ENCODE measurements at regions not wholly inside any gene's neighbourhood (a gene's known extent, or its start where the extent isn't known, plus 50 kb on each side); places are given as distances from the start of the nearest gene placed in this dataset.

DNA sequence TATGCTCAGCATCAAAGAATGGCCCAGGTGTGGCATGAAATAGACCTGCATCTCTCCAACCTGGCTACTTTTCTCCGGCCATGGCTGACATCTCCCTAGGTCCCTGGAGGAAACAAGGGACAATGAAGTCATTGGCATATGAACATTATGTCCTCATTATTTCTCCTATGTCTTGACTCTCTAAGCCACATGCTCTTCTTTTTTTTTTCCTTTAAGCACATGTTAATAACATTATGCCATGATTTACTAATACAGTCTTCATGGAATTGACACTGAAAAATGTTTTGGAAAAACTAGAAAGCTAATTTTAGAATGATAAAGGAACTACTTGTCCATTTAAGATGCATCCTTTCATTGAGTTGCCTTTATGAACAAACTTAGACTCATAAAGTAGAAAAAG lies 628.9 kb downstream of the TNS3 start:
- no peak overlapping the region for H3K23ac ChIP-seq (ENCODE audit: low read length in 2 of 2)
- no peak overlapping the region for H2BK15ac ChIP-seq (ENCODE audit: low read depth, poor library complexity, severe bottlenecking)
- no peak overlapping the region for H3K9ac ChIP-seq (ENCODE audit: low read length)
- H3K9me3 ChIP-seq (ENCODE audit: control insufficient read depth, low read length), result peaks cover 3% of the 10 kb centered on the region
- H4K8ac ChIP-seq (ENCODE audit: low read length), result no peak overlapping the region
- H2BK5ac ChIP-seq (ENCODE audit: low read depth, low read length, poor library complexity, severe bottlenecking), result no peak overlapping the region
- WGBS, result 95% methylated on average over 1 of the region's 1 CpG
- no peak overlapping the region for H3K14ac ChIP-seq (ENCODE audit: low read length in 2 of 2)
- H3K18ac ChIP-seq (ENCODE audit: low read depth in 1 of 2, low read length in 2 of 2), result no peak overlapping the region
- no peak for DNase-seq
- H3K27me3 ChIP-seq (ENCODE audit: control insufficient read depth in 1 of 2, insufficient read depth in 1 of 2, low read length in 2 of 2), result peaks cover 0 to 28% of the 10 kb centered on the region in 2 experiments
- no peaks in the 10 kb centered on the region for H3K36me3 ChIP-seq (ENCODE audit: control insufficient read depth in 1 of 2, insufficient read depth in 2 of 2, low read depth in 1 of 2, low read length in 2 of 2)
- H2AFZ ChIP-seq (ENCODE audit: low read depth, low read length), result no peak overlapping the region
- H2BK120ac ChIP-seq (ENCODE audit: low read depth, low read length), result no peak overlapping the region
- H3K4ac ChIP-seq (ENCODE audit: low read depth in 1 of 2, low read length in 2 of 2), result no peak overlapping the region
- H3K27ac ChIP-seq (ENCODE audit: low read length, poor library complexity, severe bottlenecking), result no peak overlapping the region
- no peak overlapping the region for H3K4me3 ChIP-seq (ENCODE audit: insufficient read depth in 1 of 2, low read depth in 1 of 2, low read length in 2 of 2)
- H3K4me2 ChIP-seq (ENCODE audit: low read length, poor library complexity, severe bottlenecking), result no peak overlapping the region
- peak overlapping the region in 1 of 2 experiments; percentile 71 for H2BK12ac ChIP-seq (ENCODE audit: low read length in 2 of 2)
- no peaks in the 10 kb centered on the region for H3K79me1 ChIP-seq (replicated peaks; ENCODE audit: low read length, poor library complexity, severe bottlenecking)
- no peak overlapping the region for H2AK5ac ChIP-seq (ENCODE audit: low read length, severe bottlenecking)
- no peaks in the 10 kb centered on the region for H3K4me1 ChIP-seq (ENCODE audit: control insufficient read depth, insufficient read depth, low read depth, low read length)
- no peak overlapping the region for H4K91ac ChIP-seq (ENCODE audit: low read length)

DNA sequence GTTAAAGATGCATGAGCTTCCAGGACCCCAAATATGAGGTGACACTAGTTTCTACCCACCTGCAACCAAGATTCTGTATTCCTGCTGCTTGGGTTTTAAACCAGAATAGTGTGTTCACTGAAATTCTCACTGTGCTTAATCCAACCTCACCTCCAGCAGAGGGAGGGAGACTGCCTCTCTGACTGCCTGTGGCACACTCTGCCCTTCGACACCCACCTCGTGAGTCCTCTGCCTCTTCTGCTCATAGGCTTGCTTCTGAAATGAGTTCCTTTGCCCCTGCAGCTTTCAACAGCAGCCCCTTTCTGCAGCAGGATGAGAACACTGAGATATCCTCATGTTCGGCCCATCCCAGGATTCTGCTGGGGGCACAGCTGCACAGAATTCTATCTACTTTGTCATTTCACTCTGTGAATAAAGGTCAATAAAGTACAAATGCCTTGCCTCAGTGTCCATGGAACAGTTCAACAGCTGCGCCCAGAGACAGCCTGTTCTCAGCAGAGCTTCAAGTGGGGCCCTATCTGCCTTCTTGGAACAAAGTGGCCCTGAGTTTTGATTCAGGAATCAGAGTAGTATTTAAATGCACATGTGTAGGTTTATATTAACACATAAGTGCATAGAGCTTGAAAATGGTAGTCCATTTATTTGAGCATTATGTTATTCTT lies 632.5 kb downstream of the TNS3 start:
- Histone ChIP-seq H2AFZ (ENCODE audit: low read depth, low read length) (no peak overlapping the region), H4K8ac (ENCODE audit: low read length) (no peak overlapping the region), H2BK15ac (ENCODE audit: low read depth, poor library complexity, severe bottlenecking) (no peak overlapping the region), H3K27ac (ENCODE audit: low read length, poor library complexity, severe bottlenecking) (no peak overlapping the region), H2BK5ac (ENCODE audit: low read depth, low read length, poor library complexity, severe bottlenecking) (no peak overlapping the region), H3K9ac (ENCODE audit: low read length) (no peak overlapping the region), H3K9me3 (ENCODE audit: control insufficient read depth, low read length) (no peaks in the 10 kb centered on the region), H3K36me3 (ENCODE audit: control insufficient read depth in 1 of 2, insufficient read depth in 2 of 2, low read depth in 1 of 2, low read length in 2 of 2) (no peaks in the 10 kb centered on the region), H2AK5ac (ENCODE audit: low read length, severe bottlenecking) (no peak overlapping the region), H3K27me3 (ENCODE audit: control insufficient read depth in 1 of 2, insufficient read depth in 1 of 2, low read length in 2 of 2) (peaks cover 0 to 45% of the 10 kb centered on the region in 2 experiments), H4K91ac (ENCODE audit: low read length) (no peak overlapping the region), H3K4me3 (ENCODE audit: insufficient read depth in 1 of 2, low read depth in 1 of 2, low read length in 2 of 2) (no peak overlapping the region), H3K18ac (ENCODE audit: low read depth in 1 of 2, low read length in 2 of 2) (peak overlapping the region in 1 of 2 experiments; percentile 55), H2BK120ac (ENCODE audit: low read depth, low read length) (no peak overlapping the region), H3K4me2 (ENCODE audit: low read length, poor library complexity, severe bottlenecking) (no peak overlapping the region), H3K4me1 (ENCODE audit: control insufficient read depth, insufficient read depth, low read depth, low read length) (no peaks in the 10 kb centered on the region), H3K79me1 (replicated peaks; ENCODE audit: low read length, poor library complexity, severe bottlenecking) (no peaks in the 10 kb centered on the region), H3K4ac (ENCODE audit: low read depth in 1 of 2, low read length in 2 of 2) (no peak overlapping the region), H3K14ac (ENCODE audit: low read length in 2 of 2) (no peak overlapping the region), H2BK12ac (ENCODE audit: low read length in 2 of 2) (peak overlapping the region in 1 of 2 experiments; percentile 47), H3K23ac (ENCODE audit: low read length in 2 of 2) (no peak overlapping the region)
- DNase-seq, result no peak
- WGBS, result 76% methylated on average over 4 of the region's 4 CpGs

GRCh38 chr7:46948716-46949115 lies 633.2 kb downstream of the TNS3 start:
- Histone ChIP-seq H3K4me3 (ENCODE audit: insufficient read depth in 1 of 2, low read depth in 1 of 2, low read length in 2 of 2) (no peak overlapping the region), H3K23ac (ENCODE audit: low read length in 2 of 2) (no peak overlapping the region), H3K27ac (ENCODE audit: low read length, poor library complexity, severe bottlenecking) (no peak overlapping the region), H3K27me3 (ENCODE audit: control insufficient read depth in 1 of 2, insufficient read depth in 1 of 2, low read length in 2 of 2) (peaks cover 0 to 48% of the 10 kb centered on the region in 2 experiments), H3K9ac (ENCODE audit: low read length) (no peak overlapping the region), H3K79me1 (replicated peaks; ENCODE audit: low read length, poor library complexity, severe bottlenecking) (no peaks in the 10 kb centered on the region), H3K4me2 (ENCODE audit: low read length, poor library complexity, severe bottlenecking) (no peak overlapping the region), H3K14ac (ENCODE audit: low read length in 2 of 2) (no peak overlapping the region), H2BK5ac (ENCODE audit: low read depth, low read length, poor library complexity, severe bottlenecking) (no peak overlapping the region), H2BK15ac (ENCODE audit: low read depth, poor library complexity, severe bottlenecking) (no peak overlapping the region), H3K9me3 (ENCODE audit: control insufficient read depth, low read length) (no peaks in the 10 kb centered on the region), H2AFZ (ENCODE audit: low read depth, low read length) (no peak overlapping the region), H4K91ac (ENCODE audit: low read length) (no peak overlapping the region), H3K36me3 (ENCODE audit: control insufficient read depth in 1 of 2, insufficient read depth in 2 of 2, low read depth in 1 of 2, low read length in 2 of 2) (no peaks in the 10 kb centered on the region), H4K8ac (ENCODE audit: low read length) (no peak overlapping the region), H3K4me1 (ENCODE audit: control insufficient read depth, insufficient read depth, low read depth, low read length) (no peaks in the 10 kb centered on the region), H3K18ac (ENCODE audit: low read depth in 1 of 2, low read length in 2 of 2) (no peak overlapping the region), H2BK120ac (ENCODE audit: low read depth, low read length) (no peak overlapping the region), H2AK5ac (ENCODE audit: low read length, severe bottlenecking) (no peak overlapping the region), H3K4ac (ENCODE audit: low read depth in 1 of 2, low read length in 2 of 2) (peak overlapping the region in 1 of 2 experiments; percentile 62), H2BK12ac (ENCODE audit: low read length in 2 of 2) (peak overlapping the region in 1 of 2 experiments; percentile 59)
- 88% methylated on average over 6 of the region's 6 CpGs for WGBS
- DNase-seq, result no peak

- Histone ChIP-seq H2BK5ac (ENCODE audit: low read depth, low read length, poor library complexity, severe bottlenecking) (no peak overlapping the region), H3K79me1 (replicated peaks; ENCODE audit: low read length, poor library complexity, severe bottlenecking) (no peaks in the 10 kb centered on the region), H2BK12ac (ENCODE audit: low read length in 2 of 2) (no peak overlapping the region), H3K27me3 (ENCODE audit: control insufficient read depth in 1 of 2, insufficient read depth in 1 of 2, low read length in 2 of 2) (peaks cover 0 to 31% of the 10 kb centered on the region in 2 experiments), H2BK120ac (ENCODE audit: low read depth, low read length) (no peak overlapping the region), H3K9me3 (ENCODE audit: control insufficient read depth, low read length) (no peaks in the 10 kb centered on the region), H4K91ac (ENCODE audit: low read length) (no peak overlapping the region), H2AK5ac (ENCODE audit: low read length, severe bottlenecking) (no peak overlapping the region), H3K14ac (ENCODE audit: low read length in 2 of 2) (peak overlapping the region in 1 of 2 experiments; percentile 79), H3K4me3 (ENCODE audit: insufficient read depth in 1 of 2, low read depth in 1 of 2, low read length in 2 of 2) (no peak overlapping the region), H3K18ac (ENCODE audit: low read depth in 1 of 2, low read length in 2 of 2) (peak overlapping the region in 1 of 2 experiments; percentile 56), H3K36me3 (ENCODE audit: control insufficient read depth in 1 of 2, insufficient read depth in 2 of 2, low read depth in 1 of 2, low read length in 2 of 2) (no peaks in the 10 kb centered on the region), H2AFZ (ENCODE audit: low read depth, low read length) (no peak overlapping the region), H3K4me2 (ENCODE audit: low read length, poor library complexity, severe bottlenecking) (no peak overlapping the region), H3K9ac (ENCODE audit: low read length) (peak overlapping the region; percentile 54), H4K8ac (ENCODE audit: low read length) (no peak overlapping the region), H3K23ac (ENCODE audit: low read length in 2 of 2) (no peak overlapping the region), H3K4me1 (ENCODE audit: control insufficient read depth, insufficient read depth, low read depth, low read length) (no peaks in the 10 kb centered on the region), H3K4ac (ENCODE audit: low read depth in 1 of 2, low read length in 2 of 2) (peak overlapping the region in 1 of 2 experiments; percentile 52), H2BK15ac (ENCODE audit: low read depth, poor library complexity, severe bottlenecking) (no peak overlapping the region), H3K27ac (ENCODE audit: low read length, poor library complexity, severe bottlenecking) (no peak overlapping the region)
- DNase-seq, result no peak
These were observed 636.6 kb downstream of the TNS3 start for GRCh38 chr7:46945328-46945727.

Measured in mesenchymal stem cell (in vitro differentiated cells and primary cell).